ENCODE measurements at regions not wholly inside any gene's neighbourhood (a gene's known extent, or its start where the extent isn't known, plus 50 kb on each side); places are given as distances from the start of the nearest gene placed in this dataset.

DNA sequence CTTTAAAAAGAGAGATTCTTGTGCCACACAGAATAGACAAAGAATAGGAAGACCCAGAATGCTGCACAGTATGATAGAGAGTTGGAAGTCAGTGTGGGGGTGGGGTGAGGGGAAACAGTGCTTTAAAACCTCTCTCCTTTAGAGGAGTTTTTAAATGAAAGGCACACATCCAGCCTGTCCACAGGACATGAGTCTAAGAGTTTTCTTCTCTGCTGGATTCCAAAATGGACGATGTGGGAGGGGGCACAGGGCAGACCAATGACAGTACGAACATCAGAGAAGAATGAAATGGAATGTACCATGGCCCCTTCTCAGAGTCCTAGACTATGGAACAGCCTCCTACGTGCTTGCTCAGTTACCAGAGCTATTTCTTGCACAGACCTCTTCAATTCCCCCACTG lies 458.2 kb upstream of the DAB1 start:
- TF ChIP-seq, protein P1, sequence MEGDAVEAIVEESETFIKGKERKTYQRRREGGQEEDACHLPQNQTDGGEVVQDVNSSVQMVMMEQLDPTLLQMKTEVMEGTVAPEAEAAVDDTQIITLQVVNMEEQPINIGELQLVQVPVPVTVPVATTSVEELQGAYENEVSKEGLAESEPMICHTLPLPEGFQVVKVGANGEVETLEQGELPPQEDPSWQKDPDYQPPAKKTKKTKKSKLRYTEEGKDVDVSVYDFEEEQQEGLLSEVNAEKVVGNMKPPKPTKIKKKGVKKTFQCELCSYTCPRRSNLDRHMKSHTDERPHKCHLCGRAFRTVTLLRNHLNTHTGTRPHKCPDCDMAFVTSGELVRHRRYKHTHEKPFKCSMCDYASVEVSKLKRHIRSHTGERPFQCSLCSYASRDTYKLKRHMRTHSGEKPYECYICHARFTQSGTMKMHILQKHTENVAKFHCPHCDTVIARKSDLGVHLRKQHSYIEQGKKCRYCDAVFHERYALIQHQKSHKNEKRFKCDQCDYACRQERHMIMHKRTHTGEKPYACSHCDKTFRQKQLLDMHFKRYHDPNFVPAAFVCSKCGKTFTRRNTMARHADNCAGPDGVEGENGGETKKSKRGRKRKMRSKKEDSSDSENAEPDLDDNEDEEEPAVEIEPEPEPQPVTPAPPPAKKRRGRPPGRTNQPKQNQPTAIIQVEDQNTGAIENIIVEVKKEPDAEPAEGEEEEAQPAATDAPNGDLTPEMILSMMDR (conservative IDR thresholded peaks at IDR 0.05; ENCODE audit: control insufficient read depth, insufficient read depth, low read depth, low read length): no peak
- H3K4me3 ChIP-seq (ENCODE audit: control insufficient read depth, low read depth, low read length): no peak overlapping the region
- no peak for DNase-seq (ENCODE audit: low read depth)

DNA sequence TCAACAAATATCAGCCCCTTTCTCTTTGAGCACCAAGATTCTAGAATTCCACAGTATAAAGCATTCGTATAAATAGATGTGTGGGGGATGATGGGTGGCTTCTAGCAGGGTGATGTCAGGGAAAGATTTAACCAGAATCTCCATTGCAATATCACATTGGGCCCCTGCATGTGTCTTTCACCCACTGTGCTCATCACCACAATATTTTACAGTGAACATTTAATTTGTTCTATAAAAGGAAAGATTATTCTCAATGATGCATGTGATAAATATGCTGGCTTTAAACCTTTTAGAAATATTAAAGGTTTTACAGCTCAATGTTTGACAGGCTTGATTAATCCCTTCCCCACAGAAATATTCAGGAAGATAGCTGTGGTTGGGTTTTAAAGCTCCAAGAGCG lies 457.8 kb upstream of the DAB1 start:
- TF ChIP-seq, protein P1 (conservative IDR thresholded peaks at IDR 0.05; ENCODE audit: control insufficient read depth, insufficient read depth, low read depth, low read length): no peak
- no peak overlapping the region for H3K4me3 ChIP-seq (ENCODE audit: control insufficient read depth, low read depth, low read length)
- DNase-seq (ENCODE audit: low read depth): no peak

DNA sequence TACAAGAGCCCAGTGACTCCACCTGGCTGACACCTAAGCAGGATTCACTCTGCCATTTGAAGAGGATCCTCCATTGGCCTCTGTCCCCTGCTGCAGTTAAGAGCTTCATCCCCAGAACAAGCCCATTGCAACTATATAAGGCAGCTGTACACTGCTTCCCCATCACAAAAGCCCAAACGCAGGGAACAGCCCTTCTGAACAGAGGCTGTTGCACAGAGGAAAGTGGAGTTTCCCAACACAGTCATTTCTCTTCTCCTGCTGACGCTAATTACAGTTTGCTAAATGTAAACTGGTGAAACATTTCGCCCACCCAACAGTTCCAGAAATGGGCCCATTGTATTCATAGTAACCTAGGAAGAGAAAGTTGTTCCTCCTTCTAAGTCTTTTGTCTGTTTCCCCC lies 455.8 kb upstream of the DAB1 start:
- no peak for DNase-seq (ENCODE audit: low read depth)
- TF ChIP-seq, protein P1 (conservative IDR thresholded peaks at IDR 0.05; ENCODE audit: control insufficient read depth, insufficient read depth, low read depth, low read length): no peak
- H3K4me3 ChIP-seq (ENCODE audit: control insufficient read depth, low read depth, low read length): no peak overlapping the region

DNA sequence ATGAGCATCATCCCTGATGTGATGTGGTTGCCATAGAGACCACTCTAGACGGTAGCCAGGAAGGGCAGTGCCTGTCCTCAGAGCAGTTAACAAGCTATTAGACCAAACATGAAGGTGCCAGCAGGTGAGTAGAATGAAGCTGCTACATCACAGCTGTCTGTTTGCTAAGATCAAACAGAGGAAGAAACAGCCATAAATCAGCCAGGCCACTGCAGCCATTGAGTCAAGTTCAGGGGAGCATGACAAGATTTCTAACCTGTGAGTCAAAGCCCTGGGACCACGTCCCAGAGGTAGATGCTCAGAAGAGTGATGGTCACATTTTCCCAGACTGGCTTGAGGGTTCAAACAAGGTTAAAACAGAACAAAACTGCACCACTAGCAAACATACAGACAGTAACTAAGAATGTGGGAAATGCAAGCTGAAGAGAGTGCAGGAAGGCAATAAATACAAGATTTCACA lies 450.6 kb upstream of the DAB1 start:
- TF ChIP-seq, protein P1 (conservative IDR thresholded peaks at IDR 0.05; ENCODE audit: control insufficient read depth, insufficient read depth, low read depth, low read length): no peak
- peak; percentile 25 for DNase-seq (ENCODE audit: low read depth)

DNA sequence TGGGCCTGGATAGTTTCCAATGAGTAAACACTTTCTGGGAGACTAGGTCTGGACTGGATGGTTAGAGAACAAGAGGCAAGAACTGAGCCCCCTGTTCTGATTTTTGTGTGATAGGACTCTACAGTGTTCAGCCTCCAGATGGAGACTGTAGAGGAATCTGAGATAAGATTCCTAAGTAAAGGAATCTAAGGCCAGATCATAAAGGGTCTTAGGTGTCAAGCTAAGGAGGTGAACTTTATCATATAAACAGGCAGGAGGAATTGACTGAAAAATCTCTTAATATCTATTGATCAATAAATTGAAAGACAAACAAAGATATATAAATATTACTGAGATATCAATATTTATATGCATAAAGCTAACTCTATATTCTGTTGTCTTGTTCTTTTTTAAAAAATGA lies 449.1 kb upstream of the DAB1 start:
- H3K4me3 ChIP-seq (ENCODE audit: control insufficient read depth, low read depth, low read length): no peak overlapping the region
- no peak for DNase-seq (ENCODE audit: low read depth)
- TF ChIP-seq, protein P1 (conservative IDR thresholded peaks at IDR 0.05; ENCODE audit: control insufficient read depth, insufficient read depth, low read depth, low read length): no peak

More for the DNA sequence above, 450.6 kb upstream of the DAB1 start:
- H3K4me3 ChIP-seq (ENCODE audit: control insufficient read depth, low read depth, low read length): no peak overlapping the region

DNA sequence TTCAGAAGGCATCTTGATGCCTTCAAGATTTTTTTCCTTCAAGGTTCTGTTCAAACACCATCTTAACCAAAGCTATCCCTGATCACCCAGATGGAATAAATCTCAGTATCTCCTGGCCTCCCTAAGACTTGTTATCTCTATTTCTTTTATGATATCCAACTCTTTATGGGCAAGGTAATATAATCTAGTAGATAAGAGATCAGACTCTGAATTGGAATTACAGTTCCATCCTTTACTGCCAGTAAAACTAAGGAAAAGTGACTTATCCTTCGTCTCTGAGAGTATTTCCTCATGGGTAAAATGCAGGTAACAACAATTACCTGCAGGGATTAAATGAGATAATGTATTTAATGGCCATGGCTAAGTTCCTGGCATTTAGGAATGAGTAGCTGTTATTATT lies 445.0 kb upstream of the DAB1 start:
- H3K4me3 ChIP-seq (ENCODE audit: control insufficient read depth, low read depth, low read length): no peak overlapping the region
- no peak for DNase-seq (ENCODE audit: low read depth)
- TF ChIP-seq, protein P1 (conservative IDR thresholded peaks at IDR 0.05; ENCODE audit: control insufficient read depth, insufficient read depth, low read depth, low read length): no peak

DNA sequence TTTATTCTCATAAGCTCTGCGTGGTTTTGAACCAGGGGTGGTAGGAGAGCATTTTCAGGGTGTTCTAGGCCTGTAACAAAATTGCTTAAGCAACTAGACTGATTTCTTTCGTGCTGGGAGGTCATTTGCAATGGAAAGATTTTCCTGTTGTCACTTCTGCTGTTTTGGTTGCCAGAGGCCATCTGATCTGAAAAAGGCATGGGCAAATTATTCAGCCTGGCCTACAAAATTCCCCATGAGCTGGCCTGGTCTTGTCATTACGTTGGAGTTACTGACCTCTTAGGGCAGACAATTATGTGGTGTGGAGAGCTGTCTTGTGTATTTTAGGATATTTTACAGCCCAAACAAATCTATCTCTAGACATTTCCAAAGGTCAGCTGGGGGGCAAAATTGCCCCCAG lies 444.4 kb upstream of the DAB1 start:
- TF ChIP-seq, protein P1 (conservative IDR thresholded peaks at IDR 0.05; ENCODE audit: control insufficient read depth, insufficient read depth, low read depth, low read length): no peak
- no peak overlapping the region for H3K4me3 ChIP-seq (ENCODE audit: control insufficient read depth, low read depth, low read length)
- no peak for DNase-seq (ENCODE audit: low read depth)

Data from fibroblast of mammary gland (primary cell).